ENCODE measurements at regions not wholly inside any gene's neighbourhood (a gene's known extent, or its start where the extent isn't known, plus 50 kb on each side); places are given as distances from the start of the nearest gene placed in this dataset.

DNA sequence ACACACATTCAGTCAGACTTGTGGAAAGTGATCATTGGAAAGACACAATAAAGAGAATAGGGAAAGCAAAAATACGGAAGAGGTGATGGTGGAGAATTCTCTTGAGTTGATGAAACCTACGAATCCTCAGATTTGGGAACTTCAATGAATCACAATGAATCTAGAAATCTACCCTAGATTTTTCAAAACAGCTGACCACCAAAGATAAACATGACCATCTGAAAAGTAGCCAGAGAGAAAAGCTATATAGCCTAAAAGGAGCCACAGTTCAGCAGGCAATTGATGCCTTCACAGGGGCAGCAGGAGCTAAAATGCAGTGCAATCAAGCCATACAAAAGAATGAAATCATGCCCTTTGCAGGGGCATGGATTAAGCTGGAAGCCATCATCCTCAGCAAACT is 170.6 kb upstream of the RUNX1 start:
- H3K36me3 ChIP-seq (ENCODE audit: insufficient read depth, low read length) = no peaks in the 10 kb centered on the region; the same call in 1 of the 2 replicates
- TF ChIP-seq EZH2phosphoT487 (IDR thresholded peaks at IDR 0.05; ENCODE audit: borderline replicate concordance, low read depth, low read length) (no peak), CTCF (conservative IDR thresholded peaks at IDR 0.05; ENCODE audit: low read length) (no peak)
- no peaks in the 10 kb centered on the region for H3K9me2 ChIP-seq (ENCODE audit: insufficient read depth, low read length)
- no peaks in the 10 kb centered on the region for H3K9me3 ChIP-seq (ENCODE audit: low read length)
- BruUV-seq (replicated peaks) = no TSS peak
- intact Hi-C loops (cut with micrococcal nuclease; ENCODE audit: unreplicated experiment) = no loop called here
- no peak overlapping the region for H3K4me3 ChIP-seq (ENCODE audit: low read depth, low read length, poor library complexity, severe bottlenecking)
- H2AFZ ChIP-seq (ENCODE audit: low read length) = no peak overlapping the region
- H3K27ac ChIP-seq (ENCODE audit: low read depth, low read length, poor library complexity, severe bottlenecking) = no peak overlapping the region
- DNase-seq (ENCODE audit: low spot score) = no peak
- no peaks in the 10 kb centered on the region for H3K79me2 ChIP-seq (ENCODE audit: insufficient read depth, low read depth, low read length)
- peaks cover 27% of the 10 kb centered on the region for H3K4me1 ChIP-seq (ENCODE audit: insufficient read depth, low read length, poor library complexity, severe bottlenecking)
- CTCF ChIA-PET (ENCODE audit: unreplicated experiment) = no interaction called here
- H3K4me2 ChIP-seq (ENCODE audit: low read length) = no peak overlapping the region
- POLR2A ChIA-PET = interaction anchor here (1.1 to 2.1 kb wide), 3 partner anchors 9 to 15 kb away, joined by 3 to 9 read pairs (median 4); no protein-coding TSS in a partner anchor
- H4K20me1 ChIP-seq (ENCODE audit: insufficient read depth, low read length) = no peaks in the 10 kb centered on the region

DNA sequence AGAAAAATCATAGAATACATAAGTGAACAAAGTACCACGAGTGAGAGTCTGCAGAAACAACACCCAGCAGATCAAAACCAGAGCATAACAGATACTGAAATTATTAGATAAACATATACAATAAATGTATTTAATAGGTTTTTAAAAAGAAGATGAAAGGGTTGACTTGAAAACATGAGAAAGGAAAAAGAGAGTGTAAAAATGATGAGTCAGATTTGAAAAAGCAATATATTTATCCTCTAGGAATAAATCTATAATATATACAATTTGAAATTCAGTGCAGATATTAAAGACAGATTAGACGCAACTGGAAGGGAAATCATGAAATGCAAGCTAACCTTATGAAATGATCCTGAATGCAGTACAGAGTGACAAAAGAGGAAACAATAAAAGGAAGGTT is 170.2 kb upstream of the RUNX1 start:
- Histone ChIP-seq H3K27ac (ENCODE audit: low read depth, low read length, poor library complexity, severe bottlenecking) (no peak overlapping the region), H3K4me1 (ENCODE audit: insufficient read depth, low read length, poor library complexity, severe bottlenecking) (peaks cover 27% of the 10 kb centered on the region), H2AFZ (ENCODE audit: low read length) (no peak overlapping the region), H3K9me2 (ENCODE audit: insufficient read depth, low read length) (no peaks in the 10 kb centered on the region), H4K20me1 (ENCODE audit: insufficient read depth, low read length) (no peaks in the 10 kb centered on the region), H3K4me3 (ENCODE audit: low read depth, low read length, poor library complexity, severe bottlenecking) (no peak overlapping the region), H3K36me3 (ENCODE audit: insufficient read depth, low read length) (no peaks in the 10 kb centered on the region; the same call in 1 of the 2 replicates), H3K9me3 (ENCODE audit: low read length) (no peaks in the 10 kb centered on the region), H3K4me2 (ENCODE audit: low read length) (no peak overlapping the region), H3K79me2 (ENCODE audit: insufficient read depth, low read depth, low read length) (no peaks in the 10 kb centered on the region)
- ChIA-PET POLR2A (interaction anchor here (1.3 to 2.1 kb wide), 2 partner anchors 14 to 15 kb away, joined by 3 to 9 read pairs; no protein-coding TSS in a partner anchor), CTCF (ENCODE audit: unreplicated experiment) (no interaction called here)
- no peak for TF ChIP-seq EZH2phosphoT487 (IDR thresholded peaks at IDR 0.05; ENCODE audit: borderline replicate concordance, low read depth, low read length)
- no peak for TF ChIP-seq CTCF (conservative IDR thresholded peaks at IDR 0.05; ENCODE audit: low read length)
- BruUV-seq (replicated peaks) = no TSS peak
- intact Hi-C loops (cut with micrococcal nuclease; ENCODE audit: unreplicated experiment) = no loop called here
- no peak for DNase-seq (ENCODE audit: low spot score)

DNA sequence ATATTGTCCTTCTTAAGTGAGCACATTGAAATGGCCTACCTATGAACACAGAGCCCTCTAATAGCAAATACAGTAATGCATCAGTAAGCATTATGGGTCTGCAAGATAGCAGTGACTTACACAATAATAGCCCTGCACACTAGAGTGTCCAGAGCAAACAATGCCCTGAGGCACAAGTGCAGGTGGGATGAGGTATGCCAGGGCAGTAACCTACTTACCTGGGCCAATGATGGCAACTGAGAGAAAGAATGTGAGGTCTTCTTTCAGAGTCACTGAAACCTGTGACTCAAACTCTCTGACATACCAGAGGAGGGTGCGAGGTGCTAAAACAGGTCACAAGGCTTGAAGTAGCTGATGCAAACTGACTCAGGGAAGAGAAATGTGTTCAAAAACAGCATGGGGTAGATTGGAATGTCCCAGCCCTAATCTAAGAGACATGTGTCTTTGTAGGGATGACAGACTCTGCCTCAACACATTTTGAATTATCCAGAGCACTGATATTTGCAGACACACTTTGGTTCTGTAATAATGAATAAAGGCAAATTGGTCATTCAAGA is 168.5 kb upstream of the RUNX1 start:
- Histone ChIP-seq H3K9me2 (ENCODE audit: insufficient read depth, low read length) (no peaks in the 10 kb centered on the region), H2AFZ (ENCODE audit: low read length) (no peak overlapping the region), H3K9me3 (ENCODE audit: low read length) (no peaks in the 10 kb centered on the region), H3K4me2 (ENCODE audit: low read length) (no peak overlapping the region), H3K4me3 (ENCODE audit: low read depth, low read length, poor library complexity, severe bottlenecking) (no peak overlapping the region), H3K79me2 (ENCODE audit: insufficient read depth, low read depth, low read length) (no peaks in the 10 kb centered on the region), H4K20me1 (ENCODE audit: insufficient read depth, low read length) (no peaks in the 10 kb centered on the region), H3K27ac (ENCODE audit: low read depth, low read length, poor library complexity, severe bottlenecking) (no peak overlapping the region), H3K36me3 (ENCODE audit: insufficient read depth, low read length) (no peaks in the 10 kb centered on the region; the same call in 1 of the 2 replicates), H3K4me1 (ENCODE audit: insufficient read depth, low read length, poor library complexity, severe bottlenecking) (peaks cover 28% of the 10 kb centered on the region)
- DNase-seq (ENCODE audit: low spot score) = no peak
- ChIA-PET POLR2A (no interaction called here), CTCF (ENCODE audit: unreplicated experiment) (no interaction called here)
- no peak for TF ChIP-seq CTCF (conservative IDR thresholded peaks at IDR 0.05; ENCODE audit: low read length)
- TF ChIP-seq EZH2phosphoT487 (IDR thresholded peaks at IDR 0.05; ENCODE audit: borderline replicate concordance, low read depth, low read length) = no peak
- no TSS peak for BruUV-seq (replicated peaks)
- intact Hi-C loops (cut with micrococcal nuclease; ENCODE audit: unreplicated experiment) = no loop called here

All from OCI-LY7 (cell line).